ENCODE measurements at regions not wholly inside any gene's neighbourhood (a gene's known extent, or its start where the extent isn't known, plus 50 kb on each side); places are given as distances from the start of the nearest gene placed in this dataset.

- intact Hi-C loops (cut with DNase I, micrococcal nuclease): no loop called here
- DNase-seq (no peak), ATAC-seq (no peak)
These were observed 246.1 kb upstream of the DACH1 start for GRCh38 chr13:72113076-72113475.

GRCh38 chr13:72112216-72112615 lies 245.2 kb upstream of the DACH1 start:
- no peak for DNase-seq
- no peak for ATAC-seq
- intact Hi-C loops (cut with DNase I, micrococcal nuclease): no loop called here

- intact Hi-C loops (cut with DNase I, micrococcal nuclease): no loop called here
- DNase-seq: no peak
- ATAC-seq: no peak
These were observed 242.9 kb upstream of the DACH1 start for GRCh38 chr13:72109863-72110262.

GRCh38 chr13:72104656-72105180 lies 237.7 kb upstream of the DACH1 start:
- ATAC-seq: no peak
- no peak for DNase-seq
- intact Hi-C loops (cut with DNase I, micrococcal nuclease): no loop called here

- ATAC-seq: no peak
- DNase-seq: no peak
- intact Hi-C loops (cut with DNase I, micrococcal nuclease): no loop called here
These were observed 234.9 kb upstream of the DACH1 start for GRCh38 chr13:72101768-72102400.

GRCh38 chr13:72100339-72100738 lies 233.3 kb upstream of the DACH1 start:
- DNase-seq (no peak), ATAC-seq (no peak)
- intact Hi-C loops (cut with DNase I, micrococcal nuclease): no loop called here

- ATAC-seq (no peak), DNase-seq (no peak)
- intact Hi-C loops (cut with DNase I, micrococcal nuclease): no loop called here
These were observed 230.6 kb upstream of the DACH1 start for GRCh38 chr13:72097568-72097967.

GRCh38 chr13:72093262-72093661 lies 226.3 kb upstream of the DACH1 start:
- DNase-seq (no peak), ATAC-seq (no peak)

GRCh38 chr13:72074663-72075062 lies 207.7 kb upstream of the DACH1 start:
- ATAC-seq: no peak
- intact Hi-C loops (cut with DNase I, micrococcal nuclease): no loop called here
- DNase-seq: no peak

More at GRCh38 chr13:72093262-72093661, 226.3 kb upstream of the DACH1 start:
- intact Hi-C loops (cut with DNase I, micrococcal nuclease): no loop called here

- intact Hi-C loops (cut with DNase I, micrococcal nuclease): no loop called here
- ATAC-seq (no peak), DNase-seq (no peak)
These were observed 205.3 kb upstream of the DACH1 start for GRCh38 chr13:72072261-72072660.

GRCh38 chr13:72071713-72072112 lies 204.7 kb upstream of the DACH1 start:
- DNase-seq (no peak), ATAC-seq (no peak)
- intact Hi-C loops (cut with DNase I, micrococcal nuclease): no loop called here

GRCh38 chr13:72062566-72062965 lies 195.6 kb upstream of the DACH1 start:
- intact Hi-C loops (cut with DNase I, micrococcal nuclease): no loop called here
- DNase-seq (peak; percentile 30 to 49), ATAC-seq (peak; percentile 99)

- ATAC-seq: no peak
- DNase-seq: no peak
- intact Hi-C loops (cut with DNase I, micrococcal nuclease): no loop called here
These were observed 194.6 kb upstream of the DACH1 start for GRCh38 chr13:72061613-72062012.

- ATAC-seq (no peak), DNase-seq (no peak)
- intact Hi-C loops (cut with DNase I, micrococcal nuclease): no loop called here
These were observed 183.2 kb upstream of the DACH1 start for GRCh38 chr13:72050251-72050650.

- ATAC-seq (no peak), DNase-seq (no peak)
- intact Hi-C loops (cut with DNase I, micrococcal nuclease): no loop called here
These were observed 176.4 kb upstream of the DACH1 start for GRCh38 chr13:72043366-72043765.

GRCh38 chr13:72041165-72041564 lies 174.2 kb upstream of the DACH1 start:
- ATAC-seq (no peak), DNase-seq (no peak)
- intact Hi-C loops (cut with DNase I, micrococcal nuclease): no loop called here

- no peak for ATAC-seq
- intact Hi-C loops (cut with DNase I, micrococcal nuclease): no loop called here
- no peak for DNase-seq
These were observed 172.1 kb upstream of the DACH1 start for GRCh38 chr13:72039126-72039525.

GRCh38 chr13:72029981-72030380 lies 163.0 kb upstream of the DACH1 start:
- DNase-seq (no peak), ATAC-seq (no peak)
- intact Hi-C loops (cut with DNase I, micrococcal nuclease): no loop called here

- DNase-seq (no peak), ATAC-seq (no peak)
- intact Hi-C loops (cut with DNase I, micrococcal nuclease): no loop called here
These were observed 158.8 kb upstream of the DACH1 start for GRCh38 chr13:72025836-72026235.

GRCh38 chr13:72023895-72024294 lies 156.9 kb upstream of the DACH1 start:
- intact Hi-C loops (cut with DNase I, micrococcal nuclease): no loop called here
- ATAC-seq (no peak), DNase-seq (no peak)

- ATAC-seq: no peak
- DNase-seq: no peak
- intact Hi-C loops (cut with DNase I, micrococcal nuclease): no loop called here
These were observed 138.5 kb upstream of the DACH1 start for GRCh38 chr13:72005455-72005854.

Data from left colon (tissue), 2 donors.